DMS79 (cell line): ENCODE measurements at regions not wholly inside any gene's neighbourhood (a gene's known extent, or its start where the extent isn't known, plus 50 kb on each side); places are given as distances from the start of the nearest gene placed in this dataset.

Experiments
- DNase-seq: peaks from one replicate; lab custom pipeline; 2025; lab: John Stamatoyannopoulos, UW

- no peak for DNase-seq
These were observed 74.3 kb downstream of the RTL6 start for GRCh38 chr22:44423556-44424358.

DNA sequence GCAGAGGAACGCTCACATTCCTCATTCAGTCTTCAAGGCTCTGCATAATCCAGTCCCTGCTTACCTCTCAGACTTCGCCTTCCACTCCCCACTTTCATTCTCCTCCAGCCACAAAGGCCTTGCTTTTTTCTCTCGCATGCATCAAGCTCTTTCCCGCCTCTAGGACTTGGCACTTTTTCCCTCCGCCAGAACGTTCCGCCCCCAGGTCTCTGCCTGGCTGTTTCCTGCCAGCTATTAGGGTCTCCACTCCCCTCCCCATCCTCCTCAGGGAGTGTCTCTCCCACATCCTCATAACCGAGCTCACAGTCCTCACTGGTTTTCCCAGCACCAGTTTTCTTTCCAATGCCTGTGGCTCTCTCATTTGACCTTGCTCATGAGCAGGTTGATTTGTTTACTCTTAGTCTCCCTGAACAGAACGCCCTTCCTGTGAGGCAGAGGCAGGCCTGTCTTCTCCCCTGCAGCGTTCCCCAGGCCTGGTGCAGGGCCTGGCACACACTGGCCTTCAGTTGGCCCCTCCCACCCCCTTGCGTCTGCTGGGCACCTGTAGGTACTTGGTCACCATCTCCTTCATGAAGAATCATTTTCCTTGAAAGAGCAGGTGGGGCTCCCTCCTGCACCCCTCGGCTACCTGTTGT is 75.2 kb downstream of the RTL6 start:
- DNase-seq = no peak

DNA sequence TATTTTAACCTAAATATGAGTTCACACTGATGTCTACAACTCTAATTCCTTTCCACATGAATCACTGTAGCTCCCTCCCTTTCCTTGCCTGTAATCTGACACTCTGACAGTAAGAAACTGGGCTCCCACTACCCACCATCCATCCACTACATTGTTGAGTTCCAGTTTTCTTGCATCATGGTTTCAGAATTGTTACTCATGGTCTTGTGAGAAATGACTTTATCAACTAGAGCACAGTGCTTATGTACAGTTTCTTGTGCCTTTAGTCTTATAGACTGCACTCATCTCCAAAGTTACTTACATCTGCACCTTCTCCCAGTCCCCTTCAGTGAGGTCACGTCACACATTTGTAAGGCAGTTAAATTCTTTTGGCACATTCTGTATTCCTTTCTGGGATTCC is 78.6 kb downstream of the RTL6 start:
- no peak for DNase-seq

GRCh38 chr22:44413211-44413610 is 84.8 kb downstream of the RTL6 start:
- no peak for DNase-seq

DNA sequence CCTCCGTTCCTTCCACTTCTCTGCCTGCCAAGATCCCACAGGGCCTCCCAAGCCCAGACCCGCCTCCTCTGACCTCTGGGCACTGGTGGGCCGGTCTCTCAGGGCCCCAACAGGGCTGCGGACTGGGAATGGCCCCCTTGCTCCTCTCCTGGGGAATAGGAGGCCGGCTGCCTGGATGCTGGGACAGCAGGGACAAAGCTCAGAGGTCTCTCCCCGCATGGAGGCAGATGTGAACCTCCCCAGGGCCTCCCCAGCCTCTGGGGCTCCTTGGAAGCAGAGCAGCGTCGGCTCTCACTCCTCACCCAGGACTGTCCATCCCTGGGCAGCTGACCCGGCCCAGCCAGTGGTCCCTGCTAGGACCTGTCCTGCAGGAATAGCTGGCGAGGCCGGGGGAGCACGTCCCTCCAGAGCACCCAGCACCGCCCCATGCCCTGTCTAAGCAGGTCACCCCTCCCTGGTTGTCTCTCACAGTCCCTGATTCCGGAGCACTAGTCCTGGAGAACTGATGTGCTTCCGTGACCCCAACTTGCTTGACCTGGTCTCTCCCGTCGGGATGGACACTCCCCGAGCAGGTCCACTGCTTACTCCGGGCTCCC is 85.8 kb downstream of the RTL6 start:
- DNase-seq = no peak

GRCh38 chr22:44411226-44412135 is 86.6 kb downstream of the RTL6 start:
- no peak for DNase-seq

- DNase-seq = no peak
These were observed 87.5 kb downstream of the RTL6 start for GRCh38 chr22:44410451-44410991.

- no peak for DNase-seq
These were observed 88.1 kb downstream of the RTL6 start for GRCh38 chr22:44409974-44410316.

GRCh38 chr22:44409211-44409973 is 88.6 kb downstream of the RTL6 start:
- no peak for DNase-seq

- DNase-seq = no peak
These were observed 89.2 kb downstream of the RTL6 start for GRCh38 chr22:44408829-44409192.

DNA sequence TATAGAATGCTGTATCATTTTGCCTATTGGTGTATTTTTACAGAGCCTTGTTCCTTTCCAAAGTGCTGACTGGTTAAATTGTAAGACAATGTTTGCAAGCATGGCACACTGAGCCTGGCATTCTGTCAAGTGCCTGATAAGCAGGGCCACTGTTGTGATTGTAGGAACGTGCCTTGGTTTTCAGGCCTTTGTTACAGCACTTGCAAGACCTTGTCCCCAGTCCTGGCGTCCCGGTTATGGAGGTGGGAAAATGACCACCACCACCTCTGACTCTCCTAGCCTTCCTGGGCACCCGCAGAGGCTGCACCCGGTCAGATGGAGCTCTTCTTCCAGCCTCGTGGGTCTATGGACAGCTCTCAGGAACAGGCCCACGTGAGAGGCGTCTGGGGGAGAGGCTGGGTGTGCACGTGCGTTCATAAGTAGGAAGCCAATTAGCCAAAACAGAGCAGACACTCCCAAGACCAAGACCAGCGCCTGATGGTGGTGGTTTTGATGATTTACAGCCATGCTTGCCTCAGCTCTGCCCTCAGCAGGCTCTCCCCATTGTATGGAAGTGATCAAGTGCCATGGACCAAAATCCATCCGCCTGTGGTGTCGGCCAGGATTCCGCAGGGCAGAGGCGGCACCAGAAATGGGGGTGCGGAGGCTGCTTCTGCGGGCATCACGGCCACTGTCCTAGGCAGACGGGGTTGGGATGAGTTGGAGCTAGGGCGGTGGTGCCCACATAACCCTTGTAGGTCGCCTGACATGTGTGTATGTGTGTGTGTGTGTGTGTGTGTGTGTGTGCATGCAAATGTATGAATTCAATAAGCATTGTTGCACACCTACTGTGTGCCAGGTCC is 89.8 kb downstream of the RTL6 start:
- DNase-seq = no peak

GRCh38 chr22:44407171-44407986 is 90.7 kb downstream of the RTL6 start:
- DNase-seq = no peak

GRCh38 chr22:44406341-44407170 is 91.5 kb downstream of the RTL6 start:
- no peak for DNase-seq

DNA sequence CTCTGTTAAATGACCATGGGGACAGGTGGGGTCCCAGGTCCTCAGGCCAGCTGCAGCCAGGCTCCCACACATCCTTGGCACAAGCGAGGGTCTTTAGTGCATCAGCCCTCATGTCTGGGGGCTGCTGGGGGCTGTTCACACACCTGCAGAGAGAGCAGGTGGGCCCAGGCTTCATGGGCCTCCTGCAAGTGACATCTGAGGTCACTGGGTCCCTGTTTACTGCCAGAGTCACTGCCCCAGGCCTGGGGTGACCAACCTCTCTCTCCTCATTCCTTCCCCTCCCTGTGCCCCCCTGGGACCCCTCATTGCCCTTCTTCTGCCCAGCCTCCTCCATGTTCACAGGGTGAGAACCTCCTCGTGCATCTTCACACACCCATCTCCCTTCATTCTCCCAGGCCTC is 92.4 kb downstream of the RTL6 start:
- no peak for DNase-seq

GRCh38 chr22:44404341-44405020 is 91.7 kb upstream of the SHISAL1 start:
- no peak for DNase-seq

DNA sequence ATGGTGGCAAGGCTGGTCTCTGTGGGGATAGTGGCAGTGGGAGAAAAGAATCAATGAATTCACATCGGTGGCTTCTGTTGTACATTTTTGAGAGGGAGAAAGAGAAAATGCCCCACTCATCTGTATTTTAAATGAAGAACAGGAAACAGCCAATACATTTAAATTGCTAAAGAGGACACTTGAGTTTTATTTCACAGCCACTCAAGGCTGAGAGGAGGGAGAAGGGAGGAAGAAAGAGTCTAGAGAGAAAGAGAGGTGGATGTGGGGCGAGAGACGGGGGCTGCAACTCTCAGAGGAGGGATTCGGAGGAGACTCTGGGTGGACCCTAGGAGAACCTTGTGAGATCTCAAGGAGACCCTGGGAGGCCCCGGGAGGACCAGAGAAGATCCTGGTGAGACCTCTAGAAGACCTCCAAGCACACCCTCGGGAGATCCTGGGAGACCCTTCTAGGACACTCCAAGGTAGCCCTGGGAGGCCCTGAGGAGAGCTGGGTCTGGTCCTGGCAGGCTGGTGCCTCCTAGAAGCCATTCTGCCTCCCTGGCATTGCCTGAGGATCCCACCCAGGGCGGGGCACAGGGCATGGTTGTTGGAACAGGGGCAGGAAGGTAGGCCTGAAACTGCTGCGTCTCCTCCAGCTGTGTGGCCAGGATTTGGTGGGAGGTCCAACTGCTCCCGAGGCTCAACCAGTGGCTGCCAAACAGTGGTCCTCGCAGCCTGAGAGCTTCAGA is 91.0 kb upstream of the SHISAL1 start:
- no peak for DNase-seq

- DNase-seq = no peak
These were observed 90.4 kb upstream of the SHISAL1 start for GRCh38 chr22:44403166-44403565.
